GM18858 (cell line): ENCODE measurements at regions not wholly inside any gene's neighbourhood (a gene's known extent, or its start where the extent isn't known, plus 50 kb on each side); places are given as distances from the start of the nearest gene placed in this dataset.

Source experiments
- ATAC-seq: cut with Tn5 transposase; IDR thresholded peaks from one replicate; pipeline ENCODE4 v1.9.1; 2021; ENCODE audit not compliant: unreplicated experiment

DNA sequence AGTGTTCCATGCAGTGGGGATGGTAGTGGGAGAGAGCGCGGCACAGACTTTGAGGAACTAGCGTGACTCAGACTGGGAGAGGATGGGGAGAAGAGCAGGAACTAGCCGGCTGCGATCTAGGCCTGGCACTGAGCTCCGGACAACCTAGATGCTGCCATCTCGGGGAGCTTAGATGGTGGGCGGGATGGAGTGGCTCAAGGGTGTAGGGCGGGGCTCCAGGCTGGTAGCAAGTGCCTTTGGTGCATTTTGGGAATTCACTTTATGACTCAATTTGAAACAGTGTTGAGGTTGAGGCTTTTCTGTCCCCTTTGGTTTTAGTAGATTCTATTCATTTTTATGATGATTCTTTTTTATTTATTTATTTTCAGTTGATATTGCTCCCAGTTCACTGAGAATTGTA, 185.3 kb upstream of the GPR26 start:
- no peak for ATAC-seq

- ATAC-seq: no peak
Measured at GRCh38 chr10:123484722-123485121, 181.4 kb upstream of the GPR26 start.

GRCh38 chr10:123485341-123485960, 180.7 kb upstream of the GPR26 start:
- no peak for ATAC-seq

DNA sequence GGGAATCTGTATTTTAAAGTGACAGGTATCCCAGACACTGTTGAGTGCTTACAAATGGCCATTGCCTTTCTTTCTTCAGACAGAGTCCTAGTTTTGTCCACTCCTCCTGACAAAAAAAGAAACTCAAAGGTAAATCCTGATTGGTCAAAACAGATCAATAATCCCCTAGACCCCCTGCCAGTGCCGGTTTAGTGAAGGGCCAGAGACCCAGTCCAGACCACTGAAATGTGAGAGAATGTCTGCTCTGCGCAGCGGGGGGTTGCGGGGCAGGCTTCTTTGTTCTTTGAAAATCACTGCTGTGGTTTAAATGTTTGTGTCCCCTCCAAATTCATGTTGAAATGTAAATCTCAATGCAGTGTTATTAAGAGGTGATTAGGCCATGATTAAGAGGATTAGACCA, 177.7 kb upstream of the GPR26 start:
- no peak for ATAC-seq

DNA sequence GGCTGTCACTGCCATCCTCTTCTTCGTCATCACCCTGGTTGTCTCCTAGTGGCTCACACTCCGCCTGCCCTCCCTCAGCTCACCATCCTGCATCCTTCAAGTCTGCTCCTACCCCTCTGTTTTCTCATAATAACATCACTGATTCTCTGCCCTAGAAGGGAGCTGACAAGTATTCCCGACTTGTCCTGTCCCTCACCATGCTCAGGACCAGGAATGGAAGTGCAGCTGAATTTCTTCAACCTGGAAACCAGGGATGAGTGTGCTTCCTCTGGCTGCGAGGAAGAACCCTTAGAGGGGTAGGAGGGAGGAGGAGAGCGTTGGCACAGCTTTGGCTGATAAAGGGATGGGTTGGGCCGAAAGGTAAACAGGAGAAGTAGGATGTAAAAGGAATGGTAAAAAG, 174.8 kb upstream of the GPR26 start:
- no peak for ATAC-seq

DNA sequence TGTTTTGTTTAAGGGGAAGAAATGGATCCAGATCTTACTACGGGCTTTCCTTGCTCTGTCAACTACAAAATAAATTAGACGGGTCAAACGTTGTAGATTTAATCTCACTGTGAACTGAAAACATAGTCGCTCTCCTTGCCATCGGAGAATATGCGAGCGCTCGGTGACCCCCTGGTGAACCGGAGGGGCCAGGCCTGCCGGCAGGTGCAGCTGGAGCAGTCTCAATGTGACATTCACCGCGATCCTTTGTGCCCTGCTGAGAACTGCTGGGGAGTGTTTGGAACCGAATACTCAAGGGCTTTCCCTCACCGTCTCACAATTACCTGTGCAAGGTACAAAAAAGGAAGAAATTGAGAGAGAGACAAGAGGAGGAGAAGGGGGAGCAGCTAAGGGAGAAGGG, 174.1 kb upstream of the GPR26 start:
- no peak for ATAC-seq

- no peak for ATAC-seq
Measured at GRCh38 chr10:123494301-123494808, 171.8 kb upstream of the GPR26 start.

GRCh38 chr10:123496375-123496774, 169.8 kb upstream of the GPR26 start:
- no peak for ATAC-seq

- ATAC-seq: no peak
Measured at GRCh38 chr10:123496996-123497660, 169.0 kb upstream of the GPR26 start.

DNA sequence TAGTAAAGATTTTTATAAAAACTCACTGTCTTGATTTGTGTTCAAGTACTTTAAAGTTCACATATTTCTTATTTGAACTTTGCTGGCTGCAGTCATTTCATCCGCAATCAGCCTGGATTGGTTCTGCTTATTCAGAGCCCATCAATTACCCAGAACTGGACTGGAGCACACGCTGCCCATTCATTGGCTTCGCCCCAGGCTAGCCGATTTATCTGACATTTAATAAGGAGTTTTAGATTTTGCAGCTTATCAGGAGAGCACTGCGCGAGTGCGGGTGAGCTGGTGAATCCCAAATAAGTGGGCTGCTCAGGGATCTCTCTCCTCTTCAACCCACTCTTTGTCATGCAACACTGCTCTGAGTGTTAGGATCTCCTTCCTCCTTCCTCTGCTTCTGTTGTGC, 166.0 kb upstream of the GPR26 start:
- ATAC-seq: no peak

- ATAC-seq: no peak
Measured at GRCh38 chr10:123501148-123501547, 165.0 kb upstream of the GPR26 start.

GRCh38 chr10:123502983-123503382, 163.2 kb upstream of the GPR26 start:
- ATAC-seq: no peak

DNA sequence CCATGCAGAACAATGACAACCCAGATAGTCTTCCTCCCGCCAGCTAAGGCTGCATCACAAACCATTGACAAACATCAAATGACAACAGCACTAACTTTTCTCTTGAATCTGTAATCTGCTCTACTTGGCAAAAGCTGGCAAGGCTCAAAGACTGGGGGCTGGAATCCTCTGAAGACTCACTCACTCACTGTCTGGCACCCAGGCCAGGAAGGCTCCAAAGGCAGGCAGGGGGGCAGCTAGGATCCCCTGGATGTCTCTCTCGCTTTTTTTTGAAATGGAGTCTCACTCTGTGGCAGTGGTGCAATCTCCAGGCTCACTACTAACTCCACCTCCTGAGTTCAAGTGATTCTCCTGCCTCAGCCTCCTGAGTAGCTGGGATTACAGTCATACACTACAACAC, 159.7 kb upstream of the GPR26 start:
- ATAC-seq: no peak

DNA sequence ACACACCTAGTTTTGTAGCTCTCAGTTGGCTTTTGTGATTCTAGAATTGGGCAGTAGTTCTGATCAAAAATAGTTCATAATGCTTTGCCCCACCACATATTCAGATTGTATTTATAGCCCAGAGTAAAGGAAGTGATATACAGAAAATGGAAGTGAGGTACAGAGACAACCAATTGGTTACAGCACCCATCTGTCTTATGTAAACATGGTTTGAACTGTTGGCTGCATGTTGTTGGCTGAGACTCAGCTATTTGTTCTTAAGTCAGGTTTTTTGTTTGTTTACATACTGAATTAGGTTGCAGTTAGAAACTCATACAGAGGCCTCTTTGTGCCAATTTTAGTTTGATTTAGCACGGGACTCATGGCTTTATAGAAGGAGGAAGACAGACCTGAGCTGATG, 158.9 kb upstream of the GPR26 start:
- no peak for ATAC-seq

GRCh38 chr10:123509338-123509737, 156.8 kb upstream of the GPR26 start:
- no peak for ATAC-seq

DNA sequence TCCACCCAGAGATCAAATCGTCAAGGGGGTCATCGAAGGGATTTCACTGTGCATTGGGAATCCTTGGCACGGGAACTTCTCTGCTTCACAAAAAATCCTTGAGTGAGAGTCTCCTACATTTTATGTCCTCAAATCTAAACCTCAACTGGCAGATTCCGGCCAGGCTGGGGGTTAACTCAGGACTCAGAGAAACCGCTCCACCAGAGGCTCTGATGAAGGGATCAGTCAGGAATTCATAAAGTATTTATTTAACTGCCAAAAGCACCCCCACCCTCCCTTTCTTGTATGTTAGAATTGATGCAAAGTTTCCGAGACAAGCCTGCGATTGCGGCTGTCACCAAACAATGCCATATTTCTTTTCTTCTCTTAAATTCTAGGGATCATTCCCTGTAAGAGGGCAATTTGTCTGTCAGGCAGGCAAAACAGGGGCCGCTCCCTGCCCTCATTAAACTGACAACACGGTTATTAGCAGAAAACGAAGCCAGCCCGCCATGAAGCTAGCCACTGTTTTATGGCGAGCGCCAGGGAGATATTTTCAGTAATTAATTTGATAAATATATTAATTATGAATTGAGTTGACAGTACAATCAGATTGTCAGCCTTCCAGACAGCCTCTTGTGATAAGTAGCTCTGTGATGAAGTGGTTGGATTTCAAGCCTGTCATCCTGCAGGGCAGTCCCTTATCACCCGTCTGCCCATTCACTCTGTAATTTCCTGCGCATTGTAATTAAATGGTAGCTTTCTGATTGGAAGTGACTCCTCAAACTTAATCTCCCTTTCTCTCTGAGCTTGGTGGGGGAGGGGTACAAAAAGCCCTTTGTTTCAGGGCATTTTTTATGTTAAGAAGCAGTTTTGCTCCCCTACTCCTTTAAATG, 153.0 kb upstream of the GPR26 start:
- ATAC-seq: no peak

GRCh38 chr10:123513870-123514269, 152.3 kb upstream of the GPR26 start:
- ATAC-seq: no peak

DNA sequence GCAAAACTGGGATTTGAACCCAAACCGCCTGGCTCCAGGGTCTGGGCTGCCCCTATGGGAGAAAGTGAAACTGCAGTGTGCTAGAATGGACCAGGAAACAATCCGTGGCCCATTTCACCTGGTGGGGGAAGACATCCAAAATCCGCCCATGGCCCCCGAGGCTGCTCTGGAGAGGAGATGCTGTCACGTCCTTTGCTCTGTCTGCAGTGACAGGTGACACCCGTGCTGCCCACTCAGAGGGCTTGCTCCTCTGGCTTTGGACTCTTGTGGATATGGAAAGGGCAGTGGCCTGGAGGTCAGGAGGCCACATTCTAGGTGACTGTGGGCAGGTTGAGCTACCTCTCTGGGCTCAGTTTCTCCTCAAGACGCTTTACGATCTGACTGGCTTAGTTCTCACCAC, 151.2 kb upstream of the GPR26 start:
- no peak for ATAC-seq

DNA sequence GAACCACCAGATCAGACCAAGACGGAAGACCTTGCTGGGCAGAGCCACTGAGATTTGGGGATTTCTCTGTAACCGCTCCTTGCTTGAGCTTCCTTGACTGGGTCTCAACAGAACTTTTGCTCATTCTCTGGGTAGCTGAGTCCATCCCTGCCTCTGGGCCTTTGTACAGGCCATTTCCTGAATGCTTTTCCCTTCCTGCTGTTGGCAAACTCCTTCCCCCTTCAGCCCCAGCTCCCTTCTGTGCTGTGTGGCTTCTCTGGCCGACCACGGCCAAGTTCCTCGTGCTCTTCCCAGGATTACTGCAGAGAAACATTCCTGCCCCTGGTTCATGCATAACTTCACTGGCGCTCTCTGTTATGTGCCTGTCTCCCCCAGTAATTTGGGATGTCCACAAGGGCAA, 150.5 kb upstream of the GPR26 start:
- ATAC-seq: no peak

GRCh38 chr10:123516291-123516690, 149.9 kb upstream of the GPR26 start:
- no peak for ATAC-seq

DNA sequence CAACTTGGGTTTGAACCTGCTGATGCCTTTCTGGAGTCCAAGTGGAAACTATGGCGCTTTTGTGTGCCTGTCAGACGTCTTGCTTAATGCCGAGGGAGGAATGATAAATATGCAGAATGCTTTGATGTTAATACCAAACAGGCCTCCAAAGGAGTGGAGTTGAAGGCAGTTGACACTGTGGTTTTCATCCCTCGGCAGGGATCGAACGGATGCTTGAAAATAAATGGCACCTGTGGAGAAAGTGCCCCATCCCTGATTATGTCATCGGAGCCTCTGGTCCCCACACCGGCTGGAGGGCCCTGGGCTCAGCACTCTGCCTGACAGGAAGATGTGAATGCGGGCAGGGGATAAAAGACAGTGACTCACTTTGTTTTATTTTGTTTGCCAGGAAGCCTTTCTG, 148.7 kb upstream of the GPR26 start:
- ATAC-seq: no peak

DNA sequence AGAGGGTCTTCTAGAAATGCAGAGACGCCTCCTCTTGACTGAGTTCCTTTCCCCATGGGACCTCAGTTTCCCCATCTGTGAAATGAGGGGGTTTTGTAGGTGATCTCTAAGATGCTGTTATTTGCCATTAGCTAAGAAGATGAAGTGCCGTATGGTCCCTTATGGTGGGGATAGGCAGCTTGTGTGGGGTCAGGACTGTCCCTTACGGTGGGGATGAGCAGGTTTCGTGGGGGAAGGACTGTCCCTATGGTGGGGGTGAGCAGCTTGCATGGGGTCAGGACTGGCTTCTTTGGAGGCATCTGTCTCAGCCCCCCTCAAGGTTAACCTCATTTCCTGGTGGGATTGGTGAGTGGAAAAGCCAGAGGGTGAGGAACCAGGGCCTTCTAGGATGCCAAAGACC, 148.3 kb upstream of the GPR26 start:
- ATAC-seq: no peak
